DND-41 (cell line): ENCODE measurements at regions not wholly inside any gene's neighbourhood (a gene's known extent, or its start where the extent isn't known, plus 50 kb on each side); places are given as distances from the start of the nearest gene placed in this dataset.

Experiments used
- ATAC-seq: fragments of 200-7000 bp; cut with Tn5 transposase; 3 replicates; pipeline ENCODE4 v1.9.1; 2021; ENCODE audit warnings: low read depth; ENCODE audit not compliant: insufficient read depth
- DNase-seq: peaks from one replicate; pipeline ENCODE4 v3.0.0-alpha.2; 2020
- H2AFZ ChIP-seq: 2 replicates; pipeline ENCODE4 v1.6.0; 2012; ENCODE audit warnings: low read depth, low read length
- H3K27ac ChIP-seq: 2 replicates; pipeline ENCODE4 v1.5.1; 2012; ENCODE audit warnings: low read length, inconsistent platforms
- H3K27me3 ChIP-seq: fragments of 200-600 bp; sonication (generic); 2 replicates; pipeline ENCODE4 v1.6.0; 2012; ENCODE audit warnings: low read length, mild to moderate bottlenecking, inconsistent platforms; ENCODE audit not compliant: insufficient read depth, poor library complexity
- H3K36me3 ChIP-seq: 2 replicates; pipeline ENCODE4 v1.5.1; 2012; ENCODE audit warnings: low read length, inconsistent platforms; ENCODE audit not compliant: insufficient read depth
- H3K4me1 ChIP-seq: 2 replicates; pipeline ENCODE4 v1.5.1; 2012; ENCODE audit warnings: mild to moderate bottlenecking, low read length; ENCODE audit not compliant: insufficient read depth
- H3K4me2 ChIP-seq: 2 replicates; pipeline ENCODE4 v1.6.0; 2012; ENCODE audit warnings: mild to moderate bottlenecking, moderate library complexity, low read length, inconsistent platforms; ENCODE audit not compliant: insufficient read depth
- H3K4me3 ChIP-seq, 2 experiments: fragments of 200-600 bp in 1 of 2; shearing (Covaris generic) in 1 of 2; 2 replicates each; pipeline ENCODE4 v1.5.1; 2012 to 2016; ENCODE audit warnings: inconsistent platforms in 2 of 2, low read length in 2 of 2, mild to moderate bottlenecking in 2 of 2, low read depth in 1 of 2, moderate library complexity in 1 of 2
- H3K79me2 ChIP-seq: 2 replicates; pipeline ENCODE4 v1.6.0; 2012; ENCODE audit warnings: low read length, inconsistent platforms; ENCODE audit not compliant: insufficient read depth
- H3K9ac ChIP-seq: 2 replicates; pipeline ENCODE4 v1.6.0; 2012; ENCODE audit warnings: low read depth, mild to moderate bottlenecking, inconsistent platforms, low read length, moderate library complexity
- H3K9me3 ChIP-seq: 2 replicates; pipeline ENCODE4 v1.5.1; 2012; ENCODE audit warnings: low read length, moderate library complexity, mild to moderate bottlenecking, inconsistent platforms; ENCODE audit not compliant: insufficient read depth, severe bottlenecking
- H4K20me1 ChIP-seq: 2 replicates; pipeline ENCODE4 v1.6.0; 2012; ENCODE audit warnings: low read length; ENCODE audit not compliant: insufficient read depth
- EZH2 ChIP-seq: IDR thresholded peaks from 3 replicates; pipeline ENCODE4 v1.6.1; 2012; ENCODE audit warnings: borderline replicate concordance, low read depth, mild to moderate bottlenecking, moderate library complexity, low read length, inconsistent platforms; ENCODE audit not compliant: severe bottlenecking
- TF ChIP-seq, protein P1 (sequence below): IDR thresholded peaks from 2 replicates; pipeline ENCODE4 v1.5.1; 2012; ENCODE audit warnings: borderline replicate concordance, low read length, moderate library complexity, mild to moderate bottlenecking; ENCODE audit not compliant: poor library complexity, severe bottlenecking; ENCODE audit errors: extremely low read depth

DNA sequence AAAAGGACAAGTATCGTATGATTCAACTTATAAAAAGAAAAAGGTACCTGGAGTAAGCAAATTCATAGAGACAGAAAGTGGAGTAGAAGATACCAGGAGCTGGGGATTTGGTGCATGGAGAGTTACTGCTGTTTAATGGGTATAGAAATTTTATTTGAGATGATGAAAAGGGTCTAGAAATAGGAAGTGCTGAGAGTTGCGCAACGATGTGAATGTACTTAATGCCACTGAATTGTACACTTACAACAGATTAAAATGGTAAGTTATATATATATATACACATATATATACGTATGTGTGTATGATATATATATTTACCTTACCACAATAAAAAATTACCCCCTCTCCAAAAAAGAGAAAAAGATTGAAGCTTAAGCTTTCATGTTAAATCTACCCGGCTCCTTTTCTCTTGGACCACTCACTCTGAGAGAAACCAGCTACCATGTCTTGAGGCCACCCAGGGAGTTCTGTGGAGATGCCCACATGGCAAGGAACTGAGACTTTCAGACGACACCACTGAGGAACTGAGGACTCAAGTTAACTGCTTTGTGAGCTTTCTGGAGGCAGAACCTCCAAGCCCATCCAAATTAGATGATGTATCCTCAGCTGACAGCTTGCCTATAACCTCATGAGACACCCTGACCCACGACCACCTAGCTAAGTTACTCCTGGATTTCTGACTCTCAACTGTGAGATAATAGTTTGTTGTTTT, 130.0 kb upstream of the BTG1 start:
- no peak overlapping the region for H3K4me2 ChIP-seq

DNA sequence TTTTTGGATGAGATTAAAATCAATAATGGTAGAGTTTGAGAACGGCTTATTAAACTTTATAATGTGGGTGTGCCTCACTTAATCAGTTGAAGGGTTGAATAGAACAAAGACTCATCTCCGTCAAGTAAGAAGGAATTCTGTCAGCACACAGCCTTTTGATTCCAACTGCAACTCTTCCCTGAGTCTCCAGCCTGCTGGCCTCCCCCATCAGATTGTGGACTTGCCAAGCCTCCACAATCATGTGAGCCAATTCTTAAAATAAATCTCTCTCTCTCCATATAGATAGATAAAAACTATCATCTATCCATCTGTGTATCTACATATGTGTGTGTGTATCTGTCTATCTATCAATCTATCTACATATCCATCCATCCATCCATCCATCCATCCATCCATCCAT, 127.4 kb upstream of the BTG1 start:
- no peak overlapping the region for H3K4me3 ChIP-seq
- no peaks in the 10 kb centered on the region for H3K36me3 ChIP-seq
- no peak overlapping the region for H3K27ac ChIP-seq
- H4K20me1 ChIP-seq, result no peaks in the 10 kb centered on the region
- no peak overlapping the region for H2AFZ ChIP-seq
- ATAC-seq, result no peak
- H3K9me3 ChIP-seq, result no peaks in the 10 kb centered on the region
- no peak for TF ChIP-seq EZH2
- TF ChIP-seq, protein P1, sequence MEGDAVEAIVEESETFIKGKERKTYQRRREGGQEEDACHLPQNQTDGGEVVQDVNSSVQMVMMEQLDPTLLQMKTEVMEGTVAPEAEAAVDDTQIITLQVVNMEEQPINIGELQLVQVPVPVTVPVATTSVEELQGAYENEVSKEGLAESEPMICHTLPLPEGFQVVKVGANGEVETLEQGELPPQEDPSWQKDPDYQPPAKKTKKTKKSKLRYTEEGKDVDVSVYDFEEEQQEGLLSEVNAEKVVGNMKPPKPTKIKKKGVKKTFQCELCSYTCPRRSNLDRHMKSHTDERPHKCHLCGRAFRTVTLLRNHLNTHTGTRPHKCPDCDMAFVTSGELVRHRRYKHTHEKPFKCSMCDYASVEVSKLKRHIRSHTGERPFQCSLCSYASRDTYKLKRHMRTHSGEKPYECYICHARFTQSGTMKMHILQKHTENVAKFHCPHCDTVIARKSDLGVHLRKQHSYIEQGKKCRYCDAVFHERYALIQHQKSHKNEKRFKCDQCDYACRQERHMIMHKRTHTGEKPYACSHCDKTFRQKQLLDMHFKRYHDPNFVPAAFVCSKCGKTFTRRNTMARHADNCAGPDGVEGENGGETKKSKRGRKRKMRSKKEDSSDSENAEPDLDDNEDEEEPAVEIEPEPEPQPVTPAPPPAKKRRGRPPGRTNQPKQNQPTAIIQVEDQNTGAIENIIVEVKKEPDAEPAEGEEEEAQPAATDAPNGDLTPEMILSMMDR, result no peak
- no peak overlapping the region for H3K4me2 ChIP-seq
- no peak overlapping the region for H3K9ac ChIP-seq
- DNase-seq, result no peak
- no peaks in the 10 kb centered on the region for H3K27me3 ChIP-seq
- no peaks in the 10 kb centered on the region for H3K4me1 ChIP-seq
- no peaks in the 10 kb centered on the region for H3K79me2 ChIP-seq

More for the DNA sequence above, 130.0 kb upstream of the BTG1 start:
- no peak overlapping the region for H3K9ac ChIP-seq
- DNase-seq, result no peak
- H4K20me1 ChIP-seq, result no peaks in the 10 kb centered on the region
- H3K27ac ChIP-seq, result no peak overlapping the region
- no peak overlapping the region for H2AFZ ChIP-seq
- H3K79me2 ChIP-seq, result no peaks in the 10 kb centered on the region
- H3K27me3 ChIP-seq, result no peaks in the 10 kb centered on the region
- H3K9me3 ChIP-seq, result no peaks in the 10 kb centered on the region
- no peaks in the 10 kb centered on the region for H3K36me3 ChIP-seq
- ATAC-seq, result no peak
- TF ChIP-seq, protein P1, result no peak
- TF ChIP-seq EZH2, result no peak
- no peak overlapping the region for H3K4me3 ChIP-seq
- no peaks in the 10 kb centered on the region for H3K4me1 ChIP-seq

DNA sequence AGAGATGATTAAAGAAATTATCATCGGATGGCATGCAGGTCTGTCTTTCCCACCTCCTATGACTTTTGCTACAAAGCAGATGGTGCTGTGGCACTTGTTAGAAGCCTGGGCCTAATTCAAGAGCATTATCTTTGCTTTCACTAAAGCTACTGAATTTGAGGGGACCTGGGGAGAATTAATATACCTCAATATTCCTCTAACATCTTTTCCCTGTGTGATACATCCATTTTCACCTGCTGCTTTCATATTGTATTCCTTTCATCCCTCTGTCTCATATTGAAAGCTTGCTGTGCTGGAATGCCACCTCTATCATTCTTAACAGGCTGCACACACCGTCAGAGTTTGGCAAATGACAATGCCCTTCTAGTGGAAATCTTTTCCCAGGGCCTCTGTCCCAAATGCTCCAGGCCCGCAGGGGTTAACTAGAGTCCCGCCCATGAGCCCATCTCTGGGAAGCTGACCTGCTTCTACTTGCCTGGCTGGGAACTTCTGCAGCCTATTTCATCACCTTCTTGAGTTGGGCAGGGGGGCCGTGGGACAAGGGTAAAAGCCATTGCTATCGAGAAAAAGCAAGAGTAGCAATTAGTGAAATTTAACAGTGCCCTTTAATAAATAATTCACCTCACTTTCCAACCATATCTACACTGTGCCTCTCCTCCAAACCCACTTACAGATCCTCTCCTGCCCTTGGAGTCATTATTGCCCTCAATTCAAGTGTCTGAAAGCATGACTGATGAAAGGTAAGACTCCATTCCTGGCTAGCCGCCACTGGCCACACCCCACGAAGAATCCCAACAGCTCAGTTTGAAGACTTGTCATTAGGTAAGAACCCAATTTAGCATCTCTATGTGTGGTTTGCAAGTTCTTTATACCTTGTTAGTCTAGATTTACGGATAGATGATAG, 126.7 kb upstream of the BTG1 start:
- Histone ChIP-seq H2AFZ (no peak overlapping the region), H3K79me2 (no peaks in the 10 kb centered on the region), H3K4me2 (no peak overlapping the region), H3K9me3 (no peaks in the 10 kb centered on the region), H3K4me3 (no peak overlapping the region), H3K36me3 (no peaks in the 10 kb centered on the region), H3K27me3 (no peaks in the 10 kb centered on the region), H4K20me1 (no peaks in the 10 kb centered on the region), H3K27ac (no peak overlapping the region), H3K4me1 (no peaks in the 10 kb centered on the region), H3K9ac (no peak overlapping the region)
- no peak for DNase-seq
- TF ChIP-seq, protein P1, result no peak
- no peak for TF ChIP-seq EZH2
- no peak for ATAC-seq
